Endodermal cell (in vitro differentiated cells): ENCODE measurements at regions not wholly inside any gene's neighbourhood (a gene's known extent, or its start where the extent isn't known, plus 50 kb on each side); places are given as distances from the start of the nearest gene placed in this dataset.

Experiments used
- DNase-seq: peaks from one replicate; pipeline ENCODE4 v3.0.0-alpha.2; 2017
- H3K27ac ChIP-seq: 2 replicates; pipeline ENCODE4 v1.5.1; 2013; ENCODE audit warnings: mild to moderate bottlenecking, low read depth, low read length, moderate library complexity
- H3K27me3 ChIP-seq: 2 replicates; pipeline ENCODE4 v1.6.1; 2013; ENCODE audit warnings: mild to moderate bottlenecking, low read length, moderate library complexity; ENCODE audit not compliant: insufficient read depth, control insufficient read depth, poor library complexity, severe bottlenecking
- H3K36me3 ChIP-seq: 2 replicates; pipeline ENCODE4 v1.7.0; 2013; ENCODE audit warnings: mild to moderate bottlenecking, low read length, moderate library complexity; ENCODE audit not compliant: control insufficient read depth, insufficient read depth
- H3K4me1 ChIP-seq: one replicate; pipeline ENCODE4 v1.7.0; 2013; ENCODE audit warnings: low read length; ENCODE audit not compliant: control insufficient read depth, insufficient read depth
- H3K4me3 ChIP-seq: 2 replicates; pipeline ENCODE4 v1.5.1; 2013; ENCODE audit warnings: mild to moderate bottlenecking, low read length, moderate library complexity
- H3K9ac ChIP-seq: 2 replicates; pipeline ENCODE4 v1.6.1; 2013; ENCODE audit warnings: mild to moderate bottlenecking, low read length, moderate library complexity; ENCODE audit not compliant: poor library complexity, severe bottlenecking; ENCODE audit errors: extremely low read depth
- H3K9me3 ChIP-seq: 2 replicates; pipeline ENCODE4 v1.6.1; 2013; ENCODE audit warnings: mild to moderate bottlenecking, low read length, moderate library complexity; ENCODE audit not compliant: control insufficient read depth
- H3K27ac Mint-ChIP-seq: 2 replicates; pipeline ENCODE4 v1.8.0; 2020; ENCODE audit warnings: mixed read lengths
- H3K27me3 Mint-ChIP-seq: 2 replicates; pipeline ENCODE4 v1.8.0; 2021; ENCODE audit warnings: mild to moderate bottlenecking, mixed read lengths; ENCODE audit not compliant: insufficient read depth
- H3K36me3 Mint-ChIP-seq: 2 replicates; pipeline ENCODE4 v1.8.0; 2020; ENCODE audit warnings: low read depth, mixed read lengths
- H3K4me1 Mint-ChIP-seq: 2 replicates; pipeline ENCODE4 v1.8.0; 2020; ENCODE audit warnings: mixed read lengths
- H3K4me3 Mint-ChIP-seq: 2 replicates; pipeline ENCODE4 v1.8.0; 2020; ENCODE audit warnings: mild to moderate bottlenecking, moderate library complexity, mixed read lengths
- H3K9me3 Mint-ChIP-seq: 2 replicates; pipeline ENCODE4 v1.8.0; 2020; ENCODE audit warnings: mild to moderate bottlenecking, mixed read lengths
- CTCF ChIP-seq: fragments of 200-600 bp; sonication (generic); conservative IDR thresholded peaks from 2 replicates; pipeline ENCODE4 v1.5.0; 2021; ENCODE audit warnings: antibody characterized with exemption, mild to moderate bottlenecking
- WGBS, 2 experiments: methylation state at CpG; one replicate each; pipeline versions ENCODE4 v1.1.5 to v1.1.7; 2013; ENCODE audit warnings: missing lambda C conversion rate in 2 of 2, mixed read lengths in 1 of 2; ENCODE audit not compliant: insufficient coverage in 1 of 2, insufficient read length in 1 of 2; 5-methylcytosine and 5-hydroxymethylcytosine counted together

- Mint-ChIP-seq H3K27me3 (peaks cover 37% of the 10 kb centered on the region), H3K9me3 (peaks cover 18% of the 10 kb centered on the region), H3K27ac (no peak overlapping the region), H3K4me1 (peaks cover 12% of the 10 kb centered on the region), H3K36me3 (no peaks in the 10 kb centered on the region), H3K4me3 (no peak overlapping the region)
- Histone ChIP-seq H3K36me3 (no peaks in the 10 kb centered on the region), H3K4me1 (no peaks in the 10 kb centered on the region), H3K27me3 (peaks cover 40% of the 10 kb centered on the region), H3K9me3 (peaks cover 18% of the 10 kb centered on the region), H3K27ac (no peak overlapping the region), H3K9ac (no peak overlapping the region), H3K4me3 (no peak overlapping the region)
- no peak for DNase-seq
- TF ChIP-seq CTCF = no peak
- WGBS, 2 experiments = 100% methylated on average over 1 of the region's 1 CpG; no CpG with 5 or more reads in 1 of the 2 experiments
Measured at GRCh38 chr13:34593658-34594057, 348.4 kb upstream of the NBEA start.

- Mint-ChIP-seq H3K9me3 (peaks cover 18% of the 10 kb centered on the region), H3K36me3 (no peaks in the 10 kb centered on the region), H3K4me3 (no peak overlapping the region), H3K4me1 (peaks cover 8% of the 10 kb centered on the region), H3K27me3 (peaks cover 30% of the 10 kb centered on the region), H3K27ac (no peak overlapping the region)
- no peak overlapping the region for H3K9ac ChIP-seq
- H3K9me3 ChIP-seq = peaks cover 18% of the 10 kb centered on the region
- H3K27me3 ChIP-seq = peaks cover 34% of the 10 kb centered on the region
- H3K27ac ChIP-seq = no peak overlapping the region
- H3K36me3 ChIP-seq = no peaks in the 10 kb centered on the region
- TF ChIP-seq CTCF = no peak
- DNase-seq = no peak
- H3K4me3 ChIP-seq = no peak overlapping the region
- 93 to 95% methylated on average over 5 of the region's 5 CpGs for WGBS, 2 experiments
- no peaks in the 10 kb centered on the region for H3K4me1 ChIP-seq
Measured at GRCh38 chr13:34594507-34594906, 347.6 kb upstream of the NBEA start.

GRCh38 chr13:34608331-34608730 is 333.7 kb upstream of the NBEA start:
- H3K4me3 Mint-ChIP-seq = no peak overlapping the region
- no peaks in the 10 kb centered on the region for H3K27me3 Mint-ChIP-seq
- Histone ChIP-seq H3K9ac (no peak overlapping the region), H3K36me3 (no peaks in the 10 kb centered on the region), H3K9me3 (no peaks in the 10 kb centered on the region), H3K4me1 (no peaks in the 10 kb centered on the region), H3K4me3 (no peak overlapping the region), H3K27ac (no peak overlapping the region), H3K27me3 (no peaks in the 10 kb centered on the region)
- H3K36me3 Mint-ChIP-seq = no peaks in the 10 kb centered on the region
- peaks cover 8% of the 10 kb centered on the region for H3K4me1 Mint-ChIP-seq
- no peak overlapping the region for H3K27ac Mint-ChIP-seq
- 97 to 100% methylated on average over 1 to 3 of the region's 3 CpGs for WGBS, 2 experiments
- no peak for DNase-seq
- no peaks in the 10 kb centered on the region for H3K9me3 Mint-ChIP-seq
- no peak for TF ChIP-seq CTCF
